T-cell (primary cell): ENCODE measurements at regions not wholly inside any gene's neighbourhood (a gene's known extent, or its start where the extent isn't known, plus 50 kb on each side); places are given as distances from the start of the nearest gene placed in this dataset.

Experiments
- ATAC-seq, 4 experiments: fragments of 200-7000 bp in 3 of 4; fragments of 150-1000 bp in 1 of 4; cut with Tn5 transposase; replicated peaks in 1 of 4; 1 replicate in 3 of 4; 2 replicates in 1 of 4; pipeline ENCODE4 v1.10.0; 2021; ENCODE audit warnings: moderate library complexity in 3 of 4, mild to moderate bottlenecking in 2 of 4, moderate number of reproducible peaks in 1 of 4
- CTCF ChIA-PET, 2 donors: fragments of 300-600 bp; sonication (Branson Sonifier 250); formaldehyde crosslinking; loops; one replicate each; lab custom pipeline; 2022; ENCODE audit warnings: antibody characterized with exemption in 2 of 2; lab: Charles Lee
- POLR2A ChIA-PET, 2 donors: fragments of 300-600 bp; sonication (Branson Sonifier 250); formaldehyde crosslinking; loops; one replicate each; lab custom pipeline; 2022; ENCODE audit warnings: antibody characterized with exemption in 2 of 2; lab: Charles Lee
- DNase-seq, 35 experiments: peaks; one replicate each; pipeline versions ENCODE4 v3.0.0 to v3.0.0-alpha.2; 2013 to 2023
- H3K27ac ChIP-seq: one replicate; pipeline ENCODE4 v1.5.1; 2013; ENCODE audit warnings: low read length
- H3K27me3 ChIP-seq, 2 experiments: replicated peaks in 1 of 2; 1 replicate in 1 of 2; 2 replicates in 1 of 2; pipeline versions ENCODE4 v1.6.1 to v1.7.0; 2013; ENCODE audit warnings: low read length in 1 of 2, mixed read lengths in 1 of 2; ENCODE audit not compliant: control insufficient read depth in 2 of 2, insufficient read depth in 2 of 2; ENCODE audit errors: extremely low read depth in 1 of 2
- H3K36me3 ChIP-seq, 2 donors: 1 replicate in 1 of 2; 2 replicates in 1 of 2; pipeline versions ENCODE4 v1.6.1 to v1.7.0; 2013; ENCODE audit warnings: low read length in 1 of 2; ENCODE audit not compliant: control insufficient read depth in 2 of 2, insufficient read depth in 1 of 2; ENCODE audit errors: extremely low read depth in 1 of 2
- H3K4me1 ChIP-seq, 2 experiments: 1 replicate in 1 of 2; 2 replicates in 1 of 2; pipeline versions ENCODE4 v1.6.1 to v1.7.0; 2013; ENCODE audit warnings: low read length in 2 of 2, mixed read lengths in 1 of 2; ENCODE audit not compliant: insufficient read depth in 2 of 2, control insufficient read depth in 1 of 2; ENCODE audit errors: extremely low read depth in 1 of 2
- H3K4me3 ChIP-seq, 2 donors: 1 replicate in 1 of 2; 2 replicates in 1 of 2; pipeline versions ENCODE4 v1.5.1 to v1.7.0; 2013; ENCODE audit warnings: mild to moderate bottlenecking in 2 of 2, low read length in 1 of 2, moderate library complexity in 1 of 2; ENCODE audit not compliant: control insufficient read depth in 1 of 2; ENCODE audit errors: extremely low read depth in 1 of 2
- H3K9me3 ChIP-seq: 2 replicates; pipeline ENCODE4 v1.7.0; 2013
- H3K27ac Mint-ChIP-seq, 2 donors: one replicate each; pipeline ENCODE4 v1.8.0; 2020 to 2021; ENCODE audit warnings: mild to moderate bottlenecking in 2 of 2, mixed read lengths in 2 of 2
- H3K27me3 Mint-ChIP-seq, 2 donors: one replicate each; pipeline ENCODE4 v1.8.0; 2021 to 2022; ENCODE audit warnings: mixed read lengths in 2 of 2
- H3K36me3 Mint-ChIP-seq: one replicate; pipeline ENCODE4 v1.8.0; 2021; ENCODE audit warnings: mixed read lengths
- H3K4me1 Mint-ChIP-seq, 3 donors: one replicate each; pipeline ENCODE4 v1.8.0; 2020 to 2022; ENCODE audit warnings: mixed read lengths in 3 of 3, mild to moderate bottlenecking in 1 of 3
- H3K4me3 Mint-ChIP-seq, 3 donors: one replicate each; pipeline ENCODE4 v1.8.0; 2020 to 2022; ENCODE audit warnings: mild to moderate bottlenecking in 3 of 3, mixed read lengths in 3 of 3, moderate library complexity in 3 of 3
- H3K9me3 Mint-ChIP-seq, 3 donors: one replicate each; pipeline ENCODE4 v1.8.0; 2020 to 2022; ENCODE audit warnings: mixed read lengths in 3 of 3
- whole genome bisulfite sequencing: methylation state at CpG from one replicate; pipeline ENCODE4 v1.1.5; 2013; ENCODE audit warnings: missing lambda C conversion rate; ENCODE audit not compliant: insufficient coverage; 5-methylcytosine and 5-hydroxymethylcytosine counted together

DNA sequence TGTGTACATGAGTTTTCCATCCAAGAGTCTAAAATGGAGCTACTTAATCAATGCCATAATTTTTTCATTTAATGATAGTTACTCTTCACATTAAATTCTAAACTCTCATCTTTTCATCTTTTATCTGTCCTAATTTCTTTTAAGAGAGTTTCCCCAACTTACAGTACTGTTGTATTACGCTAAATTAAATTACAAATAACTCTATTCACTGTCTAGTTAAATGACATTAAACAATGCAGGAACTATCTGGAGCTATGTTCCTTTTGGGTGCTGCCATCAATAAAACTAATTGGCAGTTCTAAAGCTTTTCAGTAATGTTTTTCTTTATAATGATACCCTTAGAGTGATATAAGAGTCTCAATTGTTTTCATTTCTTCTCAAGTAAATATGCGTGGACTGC, 227.6 kb downstream of the ANKRD50 start:
- DNase-seq (no peak), ATAC-seq (no peak)
- ChIA-PET POLR2A (no interaction called here), CTCF (no interaction called here)
- peaks cover 0 to 3% of the 10 kb centered on the region in 2 donors for H3K27me3 Mint-ChIP-seq
- WGBS: no CpG with 5 or more reads among the region's 2 CpGs
- peaks cover 0 to 6% (median 3%) of the 10 kb centered on the region in 3 donors for H3K9me3 Mint-ChIP-seq
- Histone ChIP-seq H3K9me3 (no peaks in the 10 kb centered on the region), H3K27ac (no peak overlapping the region), H3K4me3 (no peak overlapping the region), H3K4me1 (no peaks in the 10 kb centered on the region), H3K27me3 (no peaks in the 10 kb centered on the region), H3K36me3 (no peaks in the 10 kb centered on the region)
- H3K27ac Mint-ChIP-seq: no peak overlapping the region
- no peaks in the 10 kb centered on the region for H3K4me1 Mint-ChIP-seq
- no peaks in the 10 kb centered on the region for H3K36me3 Mint-ChIP-seq
- H3K4me3 Mint-ChIP-seq: no peak overlapping the region

DNA sequence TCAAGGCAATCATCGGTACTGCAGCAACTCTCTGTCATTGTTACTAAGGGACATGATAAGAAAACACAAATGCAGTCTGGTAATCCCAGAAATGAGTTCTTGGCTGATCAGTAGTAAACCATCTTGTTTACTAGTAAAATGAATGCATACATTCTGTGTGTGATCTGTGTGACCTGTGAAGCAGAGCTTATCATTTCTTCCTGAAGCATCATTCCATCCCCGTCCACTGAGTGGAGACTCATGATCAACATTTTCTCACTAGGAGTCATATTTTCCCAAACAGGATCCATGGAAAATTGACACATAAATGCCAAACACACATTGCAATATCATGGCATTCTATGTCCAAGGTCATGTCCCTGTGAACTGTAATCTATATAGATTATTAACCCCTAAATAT, 226.1 kb downstream of the ANKRD50 start:
- DNase-seq (no peak), ATAC-seq (no peak)
- no peak overlapping the region for H3K4me3 ChIP-seq
- WGBS: 100% methylated on average over 1 of the region's 2 CpGs
- POLR2A ChIA-PET: no interaction called here
- peaks cover 3 to 15% (median 9%) of the 10 kb centered on the region in 3 donors for H3K9me3 Mint-ChIP-seq
- H3K36me3 ChIP-seq: no peaks in the 10 kb centered on the region
- H3K9me3 ChIP-seq: no peaks in the 10 kb centered on the region
- H3K36me3 Mint-ChIP-seq: no peaks in the 10 kb centered on the region
- no peak overlapping the region for H3K27ac ChIP-seq
- H3K4me1 ChIP-seq: no peaks in the 10 kb centered on the region
- H3K27me3 ChIP-seq: no peaks in the 10 kb centered on the region
- no peaks in the 10 kb centered on the region for H3K4me1 Mint-ChIP-seq
- H3K27ac Mint-ChIP-seq: no peak overlapping the region
- CTCF ChIA-PET: no interaction called here
- no peak overlapping the region for H3K4me3 Mint-ChIP-seq
- H3K27me3 Mint-ChIP-seq: peaks cover 0 to 3% of the 10 kb centered on the region in 2 donors

DNA sequence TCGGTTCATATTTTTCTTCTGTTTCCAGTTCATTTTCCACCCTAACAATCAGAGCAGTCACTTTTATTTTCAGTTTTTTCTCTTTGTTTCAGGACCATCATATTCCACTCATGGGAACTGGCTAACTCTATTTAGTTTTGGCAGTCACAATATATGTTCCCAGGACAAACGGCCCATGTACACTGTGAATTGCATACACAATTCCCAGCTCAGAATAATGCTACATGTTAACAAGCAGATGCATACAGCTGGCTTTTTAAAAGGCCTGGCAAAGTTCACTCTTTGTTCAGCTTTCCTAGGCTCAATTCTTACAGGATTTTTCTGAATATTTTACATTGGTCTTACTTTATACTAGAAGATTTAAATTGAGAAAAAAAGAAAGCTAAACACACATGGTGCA, 224.9 kb downstream of the ANKRD50 start:
- Histone ChIP-seq H3K9me3 (no peaks in the 10 kb centered on the region), H3K4me3 (no peak overlapping the region), H3K27me3 (no peaks in the 10 kb centered on the region), H3K4me1 (no peaks in the 10 kb centered on the region), H3K36me3 (no peaks in the 10 kb centered on the region), H3K27ac (no peak overlapping the region)
- Mint-ChIP-seq H3K9me3 (peaks cover 3 to 15% (median 9%) of the 10 kb centered on the region in 3 donors), H3K4me1 (no peaks in the 10 kb centered on the region), H3K4me3 (no peak overlapping the region), H3K36me3 (no peaks in the 10 kb centered on the region), H3K27me3 (peaks cover 0 to 3% of the 10 kb centered on the region in 2 donors), H3K27ac (no peak overlapping the region)
- ChIA-PET CTCF (no interaction called here), POLR2A (no interaction called here)
- 100% methylated on average over 1 of the region's 2 CpGs for WGBS
- DNase-seq: no peak
- ATAC-seq: no peak

DNA sequence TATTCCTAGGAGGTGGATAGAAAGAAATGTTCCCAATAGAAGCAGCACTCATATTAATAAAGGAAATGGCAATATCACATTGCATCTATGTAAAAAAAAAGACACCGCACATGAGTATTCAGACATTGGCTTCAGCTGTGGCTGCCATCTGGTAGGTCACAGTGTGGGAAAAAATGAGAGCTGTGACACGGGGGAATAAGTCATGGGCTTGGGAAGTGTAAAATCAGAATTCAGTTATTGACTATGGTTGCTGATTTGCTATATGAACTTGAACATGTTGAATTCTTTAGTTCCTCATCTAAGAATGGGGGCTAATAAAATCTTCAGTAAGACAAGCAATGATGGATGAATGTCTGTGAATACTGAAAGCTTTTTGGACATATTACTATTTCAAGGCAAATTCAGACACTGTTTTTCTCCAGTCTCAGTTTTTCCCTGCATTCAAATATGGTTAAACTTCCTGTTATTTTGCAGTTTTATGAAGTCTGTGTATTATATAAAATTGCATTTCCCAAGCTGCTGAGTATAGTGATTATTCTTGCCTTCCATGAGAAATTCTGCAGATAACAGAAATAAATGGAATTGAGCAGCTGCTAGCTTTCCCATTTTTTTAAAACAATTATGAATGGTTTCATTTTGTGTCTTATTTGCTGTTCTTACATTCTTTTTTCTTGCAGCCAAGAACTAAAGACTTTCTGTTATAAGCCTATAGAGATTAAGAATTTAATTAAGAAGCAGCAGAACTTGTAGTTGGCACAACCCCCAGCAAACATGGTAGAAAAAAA, 221.0 kb downstream of the ANKRD50 start:
- Histone ChIP-seq H3K4me1 (no peaks in the 10 kb centered on the region), H3K4me3 (no peak overlapping the region), H3K27ac (no peak overlapping the region), H3K9me3 (no peaks in the 10 kb centered on the region), H3K36me3 (no peaks in the 10 kb centered on the region), H3K27me3 (no peaks in the 10 kb centered on the region)
- Mint-ChIP-seq H3K4me3 (no peak overlapping the region), H3K27ac (no peak overlapping the region), H3K27me3 (peaks cover 0 to under 1% of the 10 kb centered on the region in 2 donors), H3K36me3 (no peaks in the 10 kb centered on the region), H3K4me1 (no peaks in the 10 kb centered on the region), H3K9me3 (peaks cover 3 to 15% (median 9%) of the 10 kb centered on the region in 3 donors)
- CTCF ChIA-PET: no interaction called here
- POLR2A ChIA-PET: no interaction called here
- DNase-seq (no peak), ATAC-seq (no peak)
- no CpG with 5 or more reads among the region's 2 CpGs for WGBS

- Mint-ChIP-seq H3K27ac (no peak overlapping the region), H3K27me3 (no peaks in the 10 kb centered on the region), H3K36me3 (no peaks in the 10 kb centered on the region), H3K9me3 (no peaks in the 10 kb centered on the region), H3K4me1 (no peaks in the 10 kb centered on the region), H3K4me3 (no peak overlapping the region)
- H3K4me1 ChIP-seq: no peaks in the 10 kb centered on the region
- H3K9me3 ChIP-seq: no peaks in the 10 kb centered on the region
- no peaks in the 10 kb centered on the region for H3K36me3 ChIP-seq
- ChIA-PET CTCF (no interaction called here), POLR2A (no interaction called here)
- ATAC-seq (no peak), DNase-seq (no peak)
- no peaks in the 10 kb centered on the region for H3K27me3 ChIP-seq
- H3K4me3 ChIP-seq: no peak overlapping the region
- WGBS: 50% methylated on average over 1 of the region's 3 CpGs
- H3K27ac ChIP-seq: no peak overlapping the region
These were observed 213.3 kb downstream of the ANKRD50 start for GRCh38 chr4:124499261-124499660.

DNA sequence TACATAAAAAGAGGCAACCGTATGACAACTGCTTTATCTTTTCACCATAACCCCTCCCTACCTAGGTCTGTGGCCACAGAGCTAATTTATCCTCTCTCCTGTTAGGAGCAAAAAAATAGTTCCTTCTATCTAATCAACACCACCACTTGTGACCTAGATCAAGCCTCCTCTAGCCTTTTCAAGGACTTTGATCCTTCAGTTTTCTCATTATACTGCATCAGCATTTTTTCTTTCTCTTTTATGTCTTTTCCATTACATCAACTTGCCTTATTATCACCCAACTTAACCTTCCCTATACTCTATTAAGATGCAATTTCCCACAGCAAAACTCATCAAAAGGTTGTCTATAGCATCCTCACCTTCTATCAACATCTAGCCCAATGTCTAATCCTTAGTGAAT, 211.0 kb downstream of the ANKRD50 start:
- CTCF ChIA-PET: no interaction called here
- H3K27me3 Mint-ChIP-seq: no peaks in the 10 kb centered on the region
- H3K27me3 ChIP-seq: no peaks in the 10 kb centered on the region
- H3K27ac Mint-ChIP-seq: no peak overlapping the region
- ATAC-seq (no peak), DNase-seq (no peak)
- no peaks in the 10 kb centered on the region for H3K9me3 Mint-ChIP-seq
- no CpG with 5 or more reads among the region's 1 CpG for WGBS
- H3K4me1 ChIP-seq: no peaks in the 10 kb centered on the region
- H3K27ac ChIP-seq: no peak overlapping the region
- H3K4me1 Mint-ChIP-seq: no peaks in the 10 kb centered on the region
- no peaks in the 10 kb centered on the region for H3K36me3 ChIP-seq
- POLR2A ChIA-PET: no interaction called here
- no peaks in the 10 kb centered on the region for H3K9me3 ChIP-seq
- no peaks in the 10 kb centered on the region for H3K36me3 Mint-ChIP-seq
- H3K4me3 ChIP-seq: no peak overlapping the region
- H3K4me3 Mint-ChIP-seq: no peak overlapping the region
